Brain microvascular endothelial cell (primary cell): ENCODE measurements at regions not wholly inside any gene's neighbourhood (a gene's known extent, or its start where the extent isn't known, plus 50 kb on each side); places are given as distances from the start of the nearest gene placed in this dataset.

Source experiments
- DNase-seq: peaks from one replicate; pipeline ENCODE4 v3.0.0-alpha.2; 2020
- H3K27ac ChIP-seq: fragments of 250-450 bp; sonication (Bioruptor Pico); 2 replicates; pipeline ENCODE4 v1.5.1; 2020; ENCODE audit warnings: mild to moderate bottlenecking, moderate library complexity
- H3K27me3 ChIP-seq: fragments of 250-450 bp; sonication (Bioruptor Pico); replicated peaks from 2 replicates; pipeline ENCODE4 v1.5.1; 2020; ENCODE audit warnings: mild to moderate bottlenecking
- H3K36me3 ChIP-seq: fragments of 250-450 bp; sonication (Bioruptor Pico); replicated peaks from 2 replicates; pipeline ENCODE4 v1.5.1; 2020; ENCODE audit warnings: mild to moderate bottlenecking
- H3K4me3 ChIP-seq: 2 replicates; pipeline ENCODE4 v1.5.1; 2011; ENCODE audit warnings: low read depth, mild to moderate bottlenecking, control low read depth, low read length, moderate library complexity
- CTCF ChIP-seq: IDR thresholded peaks from 2 replicates; pipeline ENCODE4 v1.5.1; 2011; ENCODE audit warnings: low read depth, mild to moderate bottlenecking, moderate library complexity, low read length, control low read depth, inconsistent platforms; ENCODE audit errors: missing control alignments
- in situ Hi-C: cut with HindIII; loops from 2 replicates; pipeline ENCODE4 v1.10.0; 2017; ENCODE audit warnings: low sequenced_read_pairs, low pct_ligation_motif_present

GRCh38 chr3:190995156-190995555, 132.7 kb upstream of the GMNC start:
- Histone ChIP-seq H3K36me3 (no peaks in the 10 kb centered on the region), H3K27ac (no peak overlapping the region), H3K27me3 (no peaks in the 10 kb centered on the region), H3K4me3 (no peak overlapping the region)
- no peak for TF ChIP-seq CTCF
- DNase-seq: no peak
- in situ Hi-C loops: no loop called here

GRCh38 chr3:190990898-190991297, 128.4 kb upstream of the GMNC start:
- no peak for TF ChIP-seq CTCF
- no peaks in the 10 kb centered on the region for H3K27me3 ChIP-seq
- no peaks in the 10 kb centered on the region for H3K36me3 ChIP-seq
- in situ Hi-C loops: no loop called here
- H3K4me3 ChIP-seq: no peak overlapping the region
- H3K27ac ChIP-seq: no peak overlapping the region
- DNase-seq: no peak

GRCh38 chr3:190989218-190989617, 126.7 kb upstream of the GMNC start:
- DNase-seq: no peak
- in situ Hi-C loops: no loop called here
- no peaks in the 10 kb centered on the region for H3K27me3 ChIP-seq
- no peak overlapping the region for H3K4me3 ChIP-seq
- no peak for TF ChIP-seq CTCF
- no peak overlapping the region for H3K27ac ChIP-seq
- no peaks in the 10 kb centered on the region for H3K36me3 ChIP-seq

- TF ChIP-seq CTCF: no peak
- Histone ChIP-seq H3K4me3 (no peak overlapping the region), H3K27me3 (no peaks in the 10 kb centered on the region), H3K36me3 (no peaks in the 10 kb centered on the region), H3K27ac (no peak overlapping the region)
- in situ Hi-C loops: no loop called here
- no peak for DNase-seq
Measured at GRCh38 chr3:190988102-190988501, 125.6 kb upstream of the GMNC start.

- H3K27ac ChIP-seq: no peak overlapping the region
- in situ Hi-C loops: no loop called here
- DNase-seq: no peak
- H3K4me3 ChIP-seq: no peak overlapping the region
- no peaks in the 10 kb centered on the region for H3K27me3 ChIP-seq
- H3K36me3 ChIP-seq: no peaks in the 10 kb centered on the region
- TF ChIP-seq CTCF: no peak
Measured at GRCh38 chr3:190984502-190985244, 122.2 kb upstream of the GMNC start.

- no peak for DNase-seq
- Histone ChIP-seq H3K4me3 (no peak overlapping the region), H3K36me3 (no peaks in the 10 kb centered on the region), H3K27ac (no peak overlapping the region), H3K27me3 (no peaks in the 10 kb centered on the region)
- in situ Hi-C loops: no loop called here
- no peak for TF ChIP-seq CTCF
Measured at GRCh38 chr3:190983875-190984274, 121.4 kb upstream of the GMNC start.
